ENCODE measurements at regions not wholly inside any gene's neighbourhood (a gene's known extent, or its start where the extent isn't known, plus 50 kb on each side); places are given as distances from the start of the nearest gene placed in this dataset.

- H3K9me2 ChIP-seq, result no peaks in the 10 kb centered on the region
- WGBS (ENCODE audit: low lambda C conversion rate), result 7% methylated on average over 8 of the region's 28 CpGs
- H3K36me3 ChIP-seq (replicated peaks in 1 of 2; ENCODE audit: control insufficient read depth in 1 of 2, insufficient read depth in 2 of 2, low read length in 1 of 2), result no peaks in the 10 kb centered on the region
- no peaks in the 10 kb centered on the region for H3K79me2 ChIP-seq (ENCODE audit: insufficient read depth)
- DNase-seq, result no peak
- no peak overlapping the region for H3K27ac ChIP-seq (ENCODE audit: low read depth in 2 of 2, low read length in 1 of 2)
- POLR2A ChIA-PET, result no interaction called here
- CTCF ChIA-PET, result no interaction called here
- H3K9me3 ChIP-seq, result no peaks in the 10 kb centered on the region
- H3K4me3 ChIP-seq (ENCODE audit: low read depth in 2 of 2, low read length in 1 of 2), result no peak overlapping the region
- peaks cover 71% of the 10 kb centered on the region; the same call in 1 of the 2 replicates for H3K27me3 ChIP-seq (ENCODE audit: insufficient read depth)
- TF ChIP-seq GATA2 (CRISPR knock-in tag; IDR thresholded peaks at IDR 0.05), result no peak
- TF ChIP-seq MAX (IDR thresholded peaks at IDR 0.05; ENCODE audit: low read depth), result no peak
- TF ChIP-seq CHD2 (IDR thresholded peaks at IDR 0.05; ENCODE audit: low read length, partially characterized antibody), result no peak
- TF ChIP-seq RXRA (IDR thresholded peaks at IDR 0.05; ENCODE audit: borderline replicate concordance, low read depth), result no peak
- no peak for TF ChIP-seq TEAD4 (IDR thresholded peaks at IDR 0.05; ENCODE audit: borderline replicate concordance, insufficient read depth)
- no peak for TF ChIP-seq SMC3 (IDR thresholded peaks at IDR 0.05; ENCODE audit: low read depth, low read length)
- TF ChIP-seq FOXJ3 (CRISPR knock-in tag; IDR thresholded peaks at IDR 0.05), result no peak
- TF ChIP-seq PBX3 (IDR thresholded peaks at IDR 0.05), result no peak
- no peak for TF ChIP-seq ELF1 (IDR thresholded peaks at IDR 0.05)
- TF ChIP-seq FOSL2 (IDR thresholded peaks at IDR 0.05; ENCODE audit: borderline replicate concordance, low read depth), result no peak
- no peak for TF ChIP-seq FOXM1 (IDR thresholded peaks at IDR 0.05; ENCODE audit: low read depth)
- TF ChIP-seq SIN3A (IDR thresholded peaks at IDR 0.05; ENCODE audit: borderline replicate concordance, low read depth, low read length), result no peak
- H4K20me1 ChIP-seq (ENCODE audit: insufficient read depth), result no peaks in the 10 kb centered on the region
- H3F3A ChIP-seq (replicated peaks; ENCODE audit: insufficient read depth), result no peaks in the 10 kb centered on the region
- H3K9ac ChIP-seq, result no peak overlapping the region
- no peak overlapping the region for H2AFZ ChIP-seq (ENCODE audit: low read depth)
- no peak overlapping the region for H3K4me2 ChIP-seq
- H3K4me1 ChIP-seq (ENCODE audit: control insufficient read depth in 1 of 2, insufficient read depth in 2 of 2, low read depth in 1 of 2, low read length in 1 of 2), result no peaks in the 10 kb centered on the region; a peak in 1 of 4 replicates
Observed at GRCh38 chr12:34376133-34376799, 354.0 kb downstream of the ALG10 start.

- Histone ChIP-seq H3K9ac (no peak overlapping the region), H3K9me2 (no peaks in the 10 kb centered on the region), H4K20me1 (ENCODE audit: insufficient read depth) (no peaks in the 10 kb centered on the region), H3K36me3 (replicated peaks in 1 of 2; ENCODE audit: control insufficient read depth in 1 of 2, insufficient read depth in 2 of 2, low read length in 1 of 2) (no peaks in the 10 kb centered on the region), H3K27ac (ENCODE audit: low read depth in 2 of 2, low read length in 1 of 2) (no peak overlapping the region), H2AFZ (ENCODE audit: low read depth) (no peak overlapping the region), H3K79me2 (ENCODE audit: insufficient read depth) (no peaks in the 10 kb centered on the region), H3K4me2 (no peak overlapping the region), H3K27me3 (ENCODE audit: insufficient read depth) (peaks cover 71% of the 10 kb centered on the region; the same call in 1 of the 2 replicates), H3K4me3 (ENCODE audit: low read depth in 2 of 2, low read length in 1 of 2) (no peak overlapping the region), H3K4me1 (ENCODE audit: control insufficient read depth in 1 of 2, insufficient read depth in 2 of 2, low read depth in 1 of 2, low read length in 1 of 2) (no peaks in the 10 kb centered on the region; a peak in 1 of 4 replicates), H3F3A (replicated peaks; ENCODE audit: insufficient read depth) (no peaks in the 10 kb centered on the region), H3K9me3 (no peaks in the 10 kb centered on the region)
- no peak for DNase-seq
- WGBS (ENCODE audit: low lambda C conversion rate), result 26% methylated on average over 23 of the region's 35 CpGs
- CTCF ChIA-PET, result no interaction called here
- POLR2A ChIA-PET, result no interaction called here
- TF ChIP-seq RCOR1 (IDR thresholded peaks at IDR 0.05; ENCODE audit: low read length), result no peak
- TF ChIP-seq REST (IDR thresholded peaks at IDR 0.05; ENCODE audit: low read depth, low read length), result no peak
- no peak for TF ChIP-seq GABPA (IDR thresholded peaks at IDR 0.05; ENCODE audit: low read depth)
- TF ChIP-seq RAD21 (IDR thresholded peaks at IDR 0.05; ENCODE audit: low read length), result no peak
- no peak for TF ChIP-seq IRF3 (IDR thresholded peaks at IDR 0.05; ENCODE audit: low read depth, low read length)
- TF ChIP-seq YY1 (IDR thresholded peaks at IDR 0.05; ENCODE audit: low read depth), result no peak
- no peak for TF ChIP-seq ZBTB33 (IDR thresholded peaks at IDR 0.05; ENCODE audit: borderline replicate concordance, low read depth)
- TF ChIP-seq NFIC (IDR thresholded peaks at IDR 0.05; ENCODE audit: borderline replicate concordance), result no peak
Observed at GRCh38 chr12:34377243-34378035, 355.1 kb downstream of the ALG10 start.
